GM06990 (cell line): ENCODE measurements at regions not wholly inside any gene's neighbourhood (a gene's known extent, or its start where the extent isn't known, plus 50 kb on each side); places are given as distances from the start of the nearest gene placed in this dataset.
"Not testable (repeated sequence)": the region's sequence is repeated elsewhere in the genome, so short reads cannot be mapped to it uniquely, and the experiment has no call there.

Experiments
- DNase-seq: peaks from one replicate; pipeline ENCODE4 v3.0.0-alpha.2; 2011; ENCODE audit not compliant: insufficient read length; ENCODE audit errors: extremely low read depth
- H3K27me3 ChIP-seq: replicated peaks from 2 replicates; pipeline ENCODE4 v1.6.0; 2011; ENCODE audit warnings: low read length; ENCODE audit not compliant: control insufficient read depth, insufficient read depth
- H3K36me3 ChIP-seq: 2 replicates; pipeline ENCODE4 v1.5.1; 2011; ENCODE audit warnings: low read length; ENCODE audit not compliant: control insufficient read depth, insufficient read depth
- H3K4me3 ChIP-seq: replicated peaks from 2 replicates; pipeline ENCODE4 v1.5.1; 2011; ENCODE audit warnings: low read depth, mild to moderate bottlenecking, control low read depth, low read length

DNA sequence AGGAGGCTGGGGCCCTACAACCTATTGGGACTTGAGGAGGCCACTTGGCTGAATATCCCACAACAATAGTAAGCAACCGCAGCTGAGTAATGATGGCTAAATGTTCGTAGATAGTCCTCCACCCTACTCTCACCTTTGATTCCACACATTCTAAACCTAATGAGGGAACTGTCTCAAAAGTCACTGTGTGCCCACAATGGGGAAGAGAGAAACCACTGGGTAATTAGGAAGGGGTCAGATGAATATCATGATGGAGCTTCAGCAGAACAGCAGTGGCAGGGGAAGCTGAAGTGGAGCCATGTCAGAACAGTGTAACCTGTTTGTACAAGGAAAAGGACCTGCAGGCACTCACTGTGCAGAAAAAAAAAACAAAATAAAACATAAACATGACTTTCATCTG lies 81.4 kb upstream of the POMZP3 start:
- not testable (repeated sequence) for H3K27me3 ChIP-seq, H3K36me3 ChIP-seq, H3K4me3 ChIP-seq, DNase-seq

GRCh38 chr7:76703815-76704214 lies 76.7 kb upstream of the POMZP3 start:
- H3K4me3 ChIP-seq, H3K27me3 ChIP-seq, DNase-seq, H3K36me3 ChIP-seq: not testable (repeated sequence)

DNA sequence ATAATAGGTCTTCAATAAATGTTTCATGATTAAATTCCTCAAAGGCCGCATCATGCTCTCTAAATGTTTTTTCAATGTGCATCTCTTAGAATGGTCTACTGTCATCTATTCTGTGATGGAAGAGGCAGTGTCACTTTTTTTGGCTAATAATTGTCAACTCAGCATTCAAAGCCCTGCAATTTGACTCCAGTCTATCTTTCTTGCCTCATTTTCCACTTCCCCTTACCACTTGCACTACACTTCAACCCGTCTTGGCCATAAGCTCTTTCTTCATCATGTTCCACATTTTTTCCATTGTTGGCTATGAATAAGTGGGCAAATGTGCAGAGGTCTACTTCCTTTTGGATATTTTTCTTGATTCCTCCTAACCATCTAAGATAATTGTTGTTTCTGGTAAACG lies 59.2 kb upstream of the POMZP3 start:
- not testable (repeated sequence) for DNase-seq, H3K4me3 ChIP-seq

DNA sequence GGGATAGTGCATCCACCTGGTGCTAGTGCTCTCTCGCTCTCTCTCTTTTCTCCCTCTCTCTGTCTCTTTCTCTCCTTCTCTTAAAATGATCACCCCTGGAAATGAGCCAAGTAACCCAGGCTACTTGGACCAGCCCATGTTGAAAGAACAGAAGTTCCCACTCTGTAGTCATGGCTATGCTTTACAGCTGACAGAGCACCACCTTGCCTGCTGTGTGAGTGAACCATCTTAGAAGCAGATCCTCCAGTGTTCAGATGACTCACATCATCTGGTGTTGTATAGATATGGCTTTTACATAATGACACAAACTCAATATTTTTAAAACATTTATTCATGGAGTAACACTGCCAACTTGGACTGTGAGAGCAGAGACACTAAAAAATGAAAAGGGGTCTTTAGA lies 57.7 kb upstream of the POMZP3 start:
- not testable (repeated sequence) for DNase-seq, H3K36me3 ChIP-seq, H3K27me3 ChIP-seq, H3K4me3 ChIP-seq

More for the DNA sequence above, 59.2 kb upstream of the POMZP3 start:
- H3K27me3 ChIP-seq, H3K36me3 ChIP-seq: not testable (repeated sequence)

DNA sequence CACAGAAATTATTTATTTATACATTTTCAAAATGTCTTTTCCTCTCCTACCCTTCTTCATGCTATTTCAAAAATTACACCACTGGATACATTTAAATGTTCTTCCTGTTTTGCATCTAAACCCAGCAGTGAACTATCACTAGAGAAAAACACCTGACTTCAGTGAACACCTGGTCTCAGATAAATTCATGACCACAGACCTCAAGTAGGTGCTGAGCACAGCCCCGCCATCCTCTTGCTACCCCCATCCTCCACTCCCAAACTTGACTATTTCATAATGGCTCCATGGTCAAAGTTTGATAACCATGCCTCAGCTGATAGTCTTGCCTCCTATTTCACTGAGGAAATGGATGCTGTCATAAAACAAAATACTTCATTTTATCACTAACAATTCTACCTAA lies 56.6 kb upstream of the POMZP3 start:
- H3K27me3 ChIP-seq, DNase-seq, H3K36me3 ChIP-seq, H3K4me3 ChIP-seq: not testable (repeated sequence)

GRCh38 chr7:76681810-76682209 lies 54.7 kb upstream of the POMZP3 start:
- not testable (repeated sequence) for DNase-seq, H3K27me3 ChIP-seq, H3K36me3 ChIP-seq, H3K4me3 ChIP-seq

DNA sequence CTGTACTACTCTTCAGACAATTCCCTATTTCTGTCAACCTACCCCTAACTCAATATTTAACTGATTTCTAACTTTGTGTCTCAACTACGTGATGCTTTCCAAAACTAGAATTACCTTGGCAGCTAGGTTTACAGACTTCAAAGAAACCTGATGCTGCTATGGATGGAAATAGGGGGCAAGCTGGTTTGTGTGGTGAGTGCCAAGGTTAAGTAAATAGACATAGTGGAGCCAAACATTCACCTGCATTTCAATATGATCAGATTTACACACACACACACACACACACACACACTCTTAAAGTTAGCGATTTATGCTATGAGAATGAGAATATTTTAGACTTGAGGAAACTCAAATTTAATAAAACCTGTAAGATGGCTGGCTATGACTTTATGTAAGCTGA lies 52.1 kb upstream of the POMZP3 start:
- not testable (repeated sequence) for H3K36me3 ChIP-seq, DNase-seq, H3K27me3 ChIP-seq, H3K4me3 ChIP-seq

GRCh38 chr7:76678500-76678899 lies 51.4 kb upstream of the POMZP3 start:
- H3K4me3 ChIP-seq, H3K36me3 ChIP-seq, H3K27me3 ChIP-seq, DNase-seq: not testable (repeated sequence)

DNA sequence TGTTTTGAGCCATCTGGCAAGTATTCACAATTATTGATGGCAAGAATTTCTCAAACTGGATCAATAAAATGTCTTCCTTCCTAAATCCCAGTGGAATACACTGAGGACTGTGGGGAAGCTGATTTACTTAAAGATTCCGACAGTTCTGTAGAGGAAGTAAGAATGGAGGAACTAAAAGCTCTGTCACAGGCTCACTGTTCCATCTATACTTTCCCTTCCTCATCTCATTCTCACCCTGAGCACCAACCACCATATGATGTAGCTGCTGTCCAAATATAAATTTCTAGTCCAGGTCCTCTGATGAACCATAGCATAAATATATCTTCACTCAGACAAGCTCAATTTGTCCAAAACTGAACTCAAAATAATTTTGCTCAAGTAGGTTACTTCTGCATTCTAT lies 49.8 kb upstream of the POMZP3 start:
- DNase-seq, H3K27me3 ChIP-seq, H3K4me3 ChIP-seq, H3K36me3 ChIP-seq: not testable (repeated sequence)
